Mammary epithelial cell (primary cell): ENCODE measurements at regions not wholly inside any gene's neighbourhood (a gene's known extent, or its start where the extent isn't known, plus 50 kb on each side); places are given as distances from the start of the nearest gene placed in this dataset.

Experiments used
- EZH2 ChIP-seq: IDR thresholded peaks from 2 replicates; pipeline ENCODE4 v1.6.1; 2012; ENCODE audit warnings: low read length, inconsistent platforms, borderline replicate concordance
- TF ChIP-seq, protein P1 (sequence below), 2 donors: IDR thresholded peaks in 1 of 2; conservative IDR thresholded peaks in 1 of 2; 2 replicates each; pipeline ENCODE4 v1.5.1; 2011 to 2012; ENCODE audit warnings: inconsistent platforms in 2 of 2, low read length in 2 of 2, mild to moderate bottlenecking in 2 of 2, control low read depth in 1 of 2, low read depth in 1 of 2; ENCODE audit not compliant: insufficient read depth in 1 of 2; ENCODE audit errors: extremely low read depth in 1 of 2

DNA sequence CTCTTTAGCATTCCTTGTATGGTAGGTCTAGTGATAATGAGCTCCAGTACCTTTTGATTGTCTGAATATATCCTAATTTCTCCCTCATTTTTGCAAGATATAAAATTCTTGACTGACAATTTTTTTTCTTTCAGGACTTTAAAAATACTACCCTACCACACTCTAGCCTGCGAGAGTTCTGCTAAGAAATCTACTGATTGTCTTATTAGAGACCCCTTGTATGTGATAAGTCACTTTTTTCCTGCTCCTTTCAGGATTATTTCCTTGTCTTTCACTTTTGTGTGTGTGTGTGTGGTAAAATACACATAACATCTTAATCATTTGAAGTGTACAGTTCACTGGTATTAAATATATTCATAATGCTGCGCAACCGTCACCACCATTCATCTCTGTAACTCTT, 68.7 kb upstream of the PPP1R9A start:
- TF ChIP-seq, protein P1, sequence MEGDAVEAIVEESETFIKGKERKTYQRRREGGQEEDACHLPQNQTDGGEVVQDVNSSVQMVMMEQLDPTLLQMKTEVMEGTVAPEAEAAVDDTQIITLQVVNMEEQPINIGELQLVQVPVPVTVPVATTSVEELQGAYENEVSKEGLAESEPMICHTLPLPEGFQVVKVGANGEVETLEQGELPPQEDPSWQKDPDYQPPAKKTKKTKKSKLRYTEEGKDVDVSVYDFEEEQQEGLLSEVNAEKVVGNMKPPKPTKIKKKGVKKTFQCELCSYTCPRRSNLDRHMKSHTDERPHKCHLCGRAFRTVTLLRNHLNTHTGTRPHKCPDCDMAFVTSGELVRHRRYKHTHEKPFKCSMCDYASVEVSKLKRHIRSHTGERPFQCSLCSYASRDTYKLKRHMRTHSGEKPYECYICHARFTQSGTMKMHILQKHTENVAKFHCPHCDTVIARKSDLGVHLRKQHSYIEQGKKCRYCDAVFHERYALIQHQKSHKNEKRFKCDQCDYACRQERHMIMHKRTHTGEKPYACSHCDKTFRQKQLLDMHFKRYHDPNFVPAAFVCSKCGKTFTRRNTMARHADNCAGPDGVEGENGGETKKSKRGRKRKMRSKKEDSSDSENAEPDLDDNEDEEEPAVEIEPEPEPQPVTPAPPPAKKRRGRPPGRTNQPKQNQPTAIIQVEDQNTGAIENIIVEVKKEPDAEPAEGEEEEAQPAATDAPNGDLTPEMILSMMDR (conservative IDR thresholded peaks at IDR 0.05 in 1 of 2, IDR thresholded peaks at IDR 0.05 in 1 of 2; ENCODE audit: extremely low read depth in 1 of 2, insufficient read depth in 1 of 2, low read depth in 1 of 2, low read length in 2 of 2) = no peak
- no peak for TF ChIP-seq EZH2
